GM12873 (cell line): ENCODE measurements at regions not wholly inside any gene's neighbourhood (a gene's known extent, or its start where the extent isn't known, plus 50 kb on each side); places are given as distances from the start of the nearest gene placed in this dataset.

Experiments used
- TF ChIP-seq, protein P1 (sequence below): IDR thresholded peaks from 2 replicates; pipeline ENCODE4 v1.5.1; 2012; ENCODE audit warnings: low read depth, mild to moderate bottlenecking, moderate library complexity, low read length, control low read depth; ENCODE audit not compliant: insufficient read depth; ENCODE audit errors: missing control alignments

DNA sequence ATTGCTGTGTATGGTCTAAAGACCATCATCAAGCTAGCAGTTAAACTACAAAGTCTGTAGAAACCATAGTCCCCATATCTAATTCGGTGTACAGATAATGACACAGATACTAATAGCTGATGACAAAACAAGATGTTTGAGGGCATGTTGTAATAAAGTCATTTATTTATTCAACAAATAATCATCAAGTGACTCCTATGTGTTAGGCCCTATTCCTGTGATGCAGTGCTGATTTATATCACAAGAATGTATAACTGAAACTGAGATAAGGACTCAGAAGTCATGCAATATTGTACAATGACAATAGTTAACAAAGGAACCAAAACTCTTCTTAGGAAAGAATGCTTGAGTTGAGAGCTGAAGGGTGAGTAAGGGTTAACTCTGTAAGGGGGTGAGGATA lies 315.0 kb upstream of the NR3C2 start:
- TF ChIP-seq, protein P1, sequence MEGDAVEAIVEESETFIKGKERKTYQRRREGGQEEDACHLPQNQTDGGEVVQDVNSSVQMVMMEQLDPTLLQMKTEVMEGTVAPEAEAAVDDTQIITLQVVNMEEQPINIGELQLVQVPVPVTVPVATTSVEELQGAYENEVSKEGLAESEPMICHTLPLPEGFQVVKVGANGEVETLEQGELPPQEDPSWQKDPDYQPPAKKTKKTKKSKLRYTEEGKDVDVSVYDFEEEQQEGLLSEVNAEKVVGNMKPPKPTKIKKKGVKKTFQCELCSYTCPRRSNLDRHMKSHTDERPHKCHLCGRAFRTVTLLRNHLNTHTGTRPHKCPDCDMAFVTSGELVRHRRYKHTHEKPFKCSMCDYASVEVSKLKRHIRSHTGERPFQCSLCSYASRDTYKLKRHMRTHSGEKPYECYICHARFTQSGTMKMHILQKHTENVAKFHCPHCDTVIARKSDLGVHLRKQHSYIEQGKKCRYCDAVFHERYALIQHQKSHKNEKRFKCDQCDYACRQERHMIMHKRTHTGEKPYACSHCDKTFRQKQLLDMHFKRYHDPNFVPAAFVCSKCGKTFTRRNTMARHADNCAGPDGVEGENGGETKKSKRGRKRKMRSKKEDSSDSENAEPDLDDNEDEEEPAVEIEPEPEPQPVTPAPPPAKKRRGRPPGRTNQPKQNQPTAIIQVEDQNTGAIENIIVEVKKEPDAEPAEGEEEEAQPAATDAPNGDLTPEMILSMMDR, result no peak

DNA sequence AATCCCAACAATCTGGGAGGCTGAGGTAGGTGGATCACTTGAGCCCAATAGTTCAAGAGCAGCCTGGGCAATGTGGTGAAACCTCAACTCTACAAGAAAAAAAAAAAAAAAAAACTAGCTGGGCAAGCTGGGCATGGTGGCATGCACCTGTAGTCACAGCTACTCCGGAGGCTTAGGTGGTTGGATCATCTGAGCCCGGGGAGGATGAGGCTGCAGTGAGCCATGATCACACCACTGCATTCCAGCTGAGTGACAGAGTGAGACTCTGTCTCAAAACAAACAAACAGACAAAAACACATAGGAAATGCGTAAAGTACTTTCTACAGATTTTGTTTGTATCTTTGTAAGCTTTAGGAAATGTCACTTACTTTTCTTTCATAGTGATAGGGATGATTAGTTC lies 307.2 kb upstream of the NR3C2 start:
- TF ChIP-seq, protein P1, result no peak

DNA sequence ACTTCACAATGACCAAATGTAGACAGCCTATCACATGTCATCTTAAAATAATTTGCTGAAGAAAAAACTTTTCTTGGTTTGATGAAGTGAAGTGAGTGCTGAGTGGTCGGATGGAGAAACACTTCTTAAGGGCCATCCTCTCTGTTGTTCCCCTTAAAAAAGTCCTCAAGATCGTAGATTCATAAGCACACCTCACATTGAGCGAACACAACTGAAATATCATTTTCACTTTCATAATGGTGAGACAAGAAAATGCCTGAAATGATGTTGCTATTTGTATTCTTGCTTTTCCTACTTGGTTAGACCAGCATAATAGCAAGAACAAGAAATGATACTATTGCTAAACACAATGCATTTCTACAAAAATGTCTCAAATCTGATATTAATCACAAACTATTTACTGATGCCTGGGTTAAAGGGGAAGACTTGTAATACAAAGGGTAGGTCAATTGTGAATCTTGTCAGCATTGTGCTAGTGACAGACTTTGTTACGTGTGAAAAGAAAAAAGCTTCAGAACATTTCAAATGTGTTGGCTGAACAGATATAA lies 305.6 kb upstream of the NR3C2 start:
- TF ChIP-seq, protein P1, result no peak

DNA sequence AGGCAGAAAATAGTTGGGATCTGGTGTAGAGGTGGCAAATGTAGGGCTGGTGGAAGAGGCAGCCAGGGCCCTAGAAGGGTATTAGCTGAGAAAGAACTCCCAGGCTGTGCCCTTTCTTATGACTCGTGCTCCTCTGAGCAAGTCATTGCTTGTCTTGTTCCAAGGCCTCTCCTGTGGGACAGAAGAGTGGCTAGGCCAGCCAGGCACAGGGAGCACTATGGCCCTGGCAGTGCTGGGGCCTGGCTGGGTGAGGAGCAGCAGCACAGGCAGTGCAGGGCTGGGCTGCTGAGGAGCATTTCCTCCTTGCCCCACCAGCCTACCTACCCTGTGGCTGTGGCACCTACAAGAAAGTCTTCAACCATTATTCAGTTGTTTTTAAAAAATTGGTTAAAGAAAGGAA lies 298.5 kb upstream of the NR3C2 start:
- TF ChIP-seq, protein P1, result no peak

- TF ChIP-seq, protein P1, result no peak
These were observed 295.0 kb upstream of the NR3C2 start for GRCh38 chr4:148737061-148737770.

GRCh38 chr4:148735432-148736155 lies 293.4 kb upstream of the NR3C2 start:
- TF ChIP-seq, protein P1, result no peak

DNA sequence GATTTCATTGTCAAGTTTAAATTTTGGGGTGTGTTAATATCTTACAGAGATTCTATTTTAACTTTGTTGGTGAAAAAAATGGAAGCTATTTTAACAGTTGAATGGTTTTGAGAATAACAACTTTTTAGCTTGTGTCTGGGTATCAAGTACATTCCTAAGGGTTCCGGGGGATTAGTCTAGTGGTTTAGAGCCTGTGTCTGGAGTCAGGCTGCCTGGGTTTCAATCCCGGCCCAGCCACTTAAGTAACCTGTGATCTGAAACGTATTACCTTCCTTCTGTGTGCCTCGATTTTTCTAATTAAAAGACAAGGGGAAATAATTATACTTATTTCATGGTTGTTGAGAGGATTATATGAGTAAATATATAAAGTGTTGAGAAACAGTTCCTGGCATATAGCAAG lies 288.6 kb upstream of the NR3C2 start:
- TF ChIP-seq, protein P1, result no peak
